HG02623 (cell line): ENCODE measurements at regions not wholly inside any gene's neighbourhood (a gene's known extent, or its start where the extent isn't known, plus 50 kb on each side); places are given as distances from the start of the nearest gene placed in this dataset.

ENCODE experiments used
- ATAC-seq: cut with Tn5 transposase; IDR thresholded peaks from one replicate; pipeline ENCODE4 v1.9.1; 2021; ENCODE audit warnings: moderate library complexity; ENCODE audit not compliant: unreplicated experiment

- no peak for ATAC-seq
Measured at GRCh38 chr5:125037530-125037929, 291.1 kb upstream of the ZNF608 start.

DNA sequence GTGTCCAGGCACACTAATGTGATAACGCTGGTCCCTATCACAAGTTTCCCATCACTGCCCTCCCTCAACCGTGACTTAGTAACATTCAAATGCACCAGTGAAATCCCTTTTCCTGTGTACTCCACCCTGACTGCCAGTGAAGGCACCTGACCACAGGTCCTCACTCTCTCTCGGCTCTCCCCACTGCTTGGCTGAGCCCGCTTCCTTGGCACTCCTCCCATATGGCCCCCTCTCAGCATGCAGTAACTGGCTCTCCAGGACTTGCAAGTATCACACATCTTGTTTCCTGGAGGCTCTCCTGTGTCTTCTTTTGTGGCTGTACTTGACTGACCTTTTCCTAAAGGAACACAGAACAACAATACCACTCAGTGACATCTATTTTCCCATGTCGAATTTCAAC lies 292.0 kb upstream of the ZNF608 start:
- ATAC-seq, result no peak

GRCh38 chr5:125041798-125042197 lies 295.4 kb upstream of the ZNF608 start:
- ATAC-seq, result no peak

DNA sequence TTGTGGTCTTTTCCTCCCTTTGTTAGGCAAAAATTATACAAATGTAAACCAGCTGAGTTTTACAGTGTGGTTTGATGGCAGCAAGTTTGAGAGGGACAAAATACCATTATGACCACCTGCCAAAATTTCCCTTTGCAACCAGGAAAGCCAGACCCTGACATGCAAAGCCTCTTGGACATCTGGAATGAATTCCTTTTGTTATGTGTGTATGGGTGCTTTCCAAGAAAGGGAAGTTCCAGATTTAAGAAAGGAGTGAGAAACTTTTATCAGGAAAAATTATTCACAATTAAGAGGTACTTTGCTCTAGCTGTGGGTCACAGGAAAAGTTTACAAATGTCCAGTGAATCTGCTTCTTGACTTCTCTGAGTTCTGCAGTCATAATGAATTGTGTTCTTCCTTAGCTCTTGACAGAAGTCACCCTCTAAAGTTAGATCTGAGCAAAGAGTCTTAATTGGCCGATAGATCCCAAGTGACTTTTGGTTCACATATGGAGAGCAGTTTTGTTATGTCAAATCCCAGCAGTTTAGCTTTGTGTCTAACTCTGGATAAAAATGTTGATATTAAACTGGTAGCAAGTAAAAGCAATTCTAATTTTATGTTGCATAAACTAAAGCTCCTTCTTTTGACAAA lies 295.9 kb upstream of the ZNF608 start:
- no peak for ATAC-seq

- no peak for ATAC-seq
Measured at GRCh38 chr5:125043781-125044391, 297.4 kb upstream of the ZNF608 start.

GRCh38 chr5:125044491-125045282 lies 298.2 kb upstream of the ZNF608 start:
- no peak for ATAC-seq

GRCh38 chr5:125045646-125046045 lies 299.2 kb upstream of the ZNF608 start:
- ATAC-seq, result no peak

DNA sequence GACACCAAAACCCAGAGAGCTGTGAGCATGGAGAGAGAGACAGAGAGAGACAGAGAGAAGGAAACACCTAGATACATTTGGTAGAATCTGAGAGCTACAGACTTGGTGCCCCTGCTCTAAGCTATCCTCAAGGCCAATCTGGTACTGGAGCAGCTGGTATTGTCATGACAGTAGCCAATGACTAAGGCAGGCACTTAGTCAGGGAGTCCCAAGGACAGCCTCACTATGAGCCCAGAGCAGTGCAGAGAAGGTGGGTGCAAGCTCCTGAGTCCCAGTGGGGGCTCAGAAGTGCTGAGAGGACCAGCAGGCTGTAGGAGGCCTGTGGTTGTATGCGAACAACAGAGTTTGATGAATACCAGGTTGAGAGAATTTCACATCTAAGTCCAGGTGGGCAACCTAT lies 300.4 kb upstream of the ZNF608 start:
- ATAC-seq, result no peak

DNA sequence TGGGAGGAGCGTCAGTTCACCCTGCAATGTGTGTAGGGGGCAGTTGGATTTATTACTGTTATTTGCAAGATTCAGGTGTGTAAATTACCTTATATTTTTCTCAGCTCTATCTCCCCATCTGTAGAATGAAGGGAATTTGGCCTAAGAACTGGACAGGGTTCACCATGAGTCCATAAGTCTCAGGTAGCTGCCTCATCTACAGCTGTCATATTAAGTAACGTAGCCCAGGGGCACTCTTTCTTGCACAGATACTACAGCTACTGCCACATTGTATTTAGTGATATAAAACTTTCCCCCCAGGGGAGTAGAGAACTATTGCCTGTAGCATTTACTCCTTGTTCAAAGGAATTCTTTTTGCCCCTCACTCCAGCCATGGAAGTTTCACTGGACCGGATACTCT lies 301.4 kb upstream of the ZNF608 start:
- no peak for ATAC-seq

GRCh38 chr5:125049721-125050702 lies 303.6 kb upstream of the ZNF608 start:
- ATAC-seq, result no peak

- ATAC-seq, result no peak
Measured at GRCh38 chr5:125050926-125051325, 304.5 kb upstream of the ZNF608 start.

GRCh38 chr5:125052584-125052983 lies 306.1 kb upstream of the ZNF608 start:
- ATAC-seq, result no peak

GRCh38 chr5:125053179-125053578 lies 306.7 kb upstream of the ZNF608 start:
- no peak for ATAC-seq

DNA sequence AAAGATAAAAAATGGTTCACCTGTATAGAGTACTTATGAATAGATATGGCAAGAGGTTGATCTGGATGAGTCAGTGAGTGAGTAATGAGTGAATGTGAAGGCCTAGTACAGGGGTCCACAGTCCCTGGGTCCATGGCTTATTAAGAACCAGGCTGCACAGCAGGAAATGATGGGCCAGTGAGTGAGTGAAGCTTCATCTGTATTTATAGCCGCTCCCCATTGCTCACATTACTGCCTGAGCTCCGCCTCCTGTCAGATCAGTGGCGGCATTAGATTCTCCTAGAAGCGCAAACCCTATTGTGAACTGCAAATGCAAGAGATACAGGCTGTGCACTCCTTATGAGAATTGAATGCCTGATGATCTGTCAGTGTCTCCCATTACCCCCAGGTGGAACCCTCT lies 307.7 kb upstream of the ZNF608 start:
- no peak for ATAC-seq

DNA sequence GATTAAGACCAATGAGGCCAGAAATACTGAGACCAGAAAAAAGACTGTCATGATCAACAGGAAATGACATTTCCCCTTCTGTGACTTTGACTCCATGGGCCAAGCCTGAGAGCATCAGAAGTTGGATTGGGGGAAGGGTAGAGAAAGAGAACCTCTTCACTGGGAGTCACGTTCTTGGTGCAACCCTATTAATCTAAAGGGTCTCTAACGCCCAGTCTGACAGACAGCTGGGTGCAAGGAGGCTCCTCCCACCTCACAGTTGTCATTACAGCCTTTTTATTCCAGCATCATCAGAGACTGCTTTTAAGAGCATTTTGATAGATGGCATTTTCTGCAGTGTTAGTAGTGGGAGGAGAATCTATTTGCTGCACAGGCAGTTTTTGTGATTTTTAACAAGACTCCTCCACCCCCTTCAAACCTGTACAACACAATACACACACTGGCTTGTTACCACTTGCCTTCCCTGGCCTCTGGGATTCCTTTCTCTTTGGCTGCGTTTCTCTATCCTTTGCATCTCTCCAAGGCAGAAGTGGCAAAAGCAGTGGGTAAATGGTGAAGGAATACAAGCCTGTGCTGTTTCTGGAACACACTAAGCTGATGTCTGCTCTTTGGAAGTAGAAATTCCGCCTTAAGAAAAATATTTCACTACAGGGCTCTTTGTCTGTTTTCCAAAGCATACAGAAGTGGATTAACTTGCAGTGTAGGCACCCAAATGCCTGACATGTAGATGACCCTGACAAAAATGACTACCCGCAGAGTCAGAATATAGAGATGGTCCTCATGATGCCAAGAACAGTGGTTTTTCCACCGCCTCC lies 310.4 kb upstream of the ZNF608 start:
- ATAC-seq, result no peak

GRCh38 chr5:125057912-125058826 lies 311.7 kb upstream of the ZNF608 start:
- ATAC-seq, result no peak

DNA sequence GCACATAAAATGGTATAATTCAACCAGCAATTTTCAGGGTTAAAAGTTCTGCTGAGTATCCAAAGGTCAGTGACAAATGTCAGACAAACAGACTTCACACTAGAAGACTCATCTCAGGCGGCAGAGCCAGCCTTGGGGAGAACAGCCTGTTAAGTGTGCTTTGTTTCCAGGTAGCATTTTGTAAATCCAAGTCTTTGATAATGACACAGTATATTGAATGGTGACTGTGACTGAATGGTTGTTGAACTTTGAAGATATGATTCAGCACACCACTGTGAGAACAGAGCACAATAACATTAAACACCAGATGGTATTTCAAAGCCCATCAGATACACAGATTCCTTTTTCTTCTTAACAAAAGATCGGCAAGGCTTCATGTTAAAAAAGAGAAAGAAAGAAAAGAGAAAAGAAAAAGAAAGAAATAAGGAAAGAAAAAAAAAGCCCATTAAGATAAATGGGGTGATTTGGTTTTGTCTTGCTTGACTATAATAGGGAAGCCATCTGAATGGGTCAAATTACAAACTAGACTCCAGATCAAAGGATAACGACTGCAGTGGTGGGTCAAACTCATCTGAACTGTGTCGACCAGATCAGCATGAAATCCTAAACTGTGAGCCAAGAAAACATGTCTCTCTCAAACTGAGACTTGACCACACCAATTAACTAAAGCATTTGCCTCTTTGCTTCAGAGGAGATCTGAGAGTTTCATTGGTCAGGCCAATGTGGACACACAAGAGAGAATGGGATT lies 313.0 kb upstream of the ZNF608 start:
- ATAC-seq, result no peak

DNA sequence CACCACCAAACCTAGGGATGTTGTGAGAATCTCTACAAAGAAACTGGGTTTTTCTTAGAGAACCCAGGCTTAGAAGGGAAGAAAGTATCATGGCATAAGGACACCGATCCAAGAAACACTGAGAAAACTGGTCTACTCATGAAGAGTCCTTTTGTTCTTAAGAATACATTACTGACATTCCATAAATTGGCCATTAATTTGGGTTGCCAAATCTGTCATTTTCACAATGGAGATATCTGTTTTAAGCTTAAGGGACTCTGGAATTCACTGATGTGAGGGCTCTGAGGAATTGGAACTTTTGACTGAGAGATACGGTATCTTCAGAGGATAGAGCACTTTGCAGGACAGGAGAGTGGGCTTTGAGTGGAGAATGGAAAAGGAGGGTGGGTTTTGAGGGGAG lies 315.3 kb upstream of the ZNF608 start:
- no peak for ATAC-seq
